ENCODE measurements at regions not wholly inside any gene's neighbourhood (a gene's known extent, or its start where the extent isn't known, plus 50 kb on each side); places are given as distances from the start of the nearest gene placed in this dataset.

- no peak for FAIRE-seq
- H3K27ac ChIP-seq (ENCODE audit: control insufficient read depth, insufficient read depth, low read length): no peak overlapping the region
Observed at GRCh38 chr12:39032448-39032847, 127.1 kb upstream of the CPNE8 start.

GRCh38 chr12:39032034-39032433 is 126.6 kb upstream of the CPNE8 start:
- no peaks in the 10 kb centered on the region for H3K9me3 ChIP-seq (ENCODE audit: control insufficient read depth, low read depth, low read length)
- H2AFZ ChIP-seq (ENCODE audit: control insufficient read depth, low read length): no peak overlapping the region
- no peaks in the 10 kb centered on the region for H3K36me3 ChIP-seq (ENCODE audit: control insufficient read depth in 2 of 2, extremely low read depth in 1 of 2, insufficient read depth in 2 of 2, low read length in 2 of 2)
- no peak overlapping the region for H3K4me2 ChIP-seq (ENCODE audit: control insufficient read depth, extremely low read depth, insufficient read depth, low read depth, low read length)
- H3K79me2 ChIP-seq (ENCODE audit: control insufficient read depth, insufficient read depth, low read length): no peaks in the 10 kb centered on the region
- no peaks in the 10 kb centered on the region for H4K20me1 ChIP-seq (ENCODE audit: control insufficient read depth, extremely low read depth, insufficient read depth, low read length)
- no peaks in the 10 kb centered on the region for H3K9me1 ChIP-seq (ENCODE audit: control insufficient read depth, extremely low read depth, insufficient read depth, low read length)
- no peak overlapping the region for H3K4me3 ChIP-seq (ENCODE audit: control insufficient read depth in 2 of 3, extremely low read depth in 1 of 3, insufficient read depth in 2 of 3, low read depth in 1 of 3, low read length in 3 of 3)
- no peak overlapping the region for H3K27ac ChIP-seq (ENCODE audit: control insufficient read depth, insufficient read depth, low read length)
- DNase-seq (ENCODE audit: low read depth, low spot score) (no peak), FAIRE-seq (no peak)
- no peak overlapping the region for H3K9ac ChIP-seq (ENCODE audit: control insufficient read depth, extremely low read depth, insufficient read depth, low read length)
- H3K4me1 ChIP-seq (ENCODE audit: control insufficient read depth, extremely low read depth, insufficient read depth, low read length): no peaks in the 10 kb centered on the region
- dilution Hi-C loops (cut with MboI; ENCODE audit: extremely low pct_ligation_motif_present, low sequenced_read_pairs): no loop called here
- TF ChIP-seq EZH2 (IDR thresholded peaks at IDR 0.05; ENCODE audit: low read length) (no peak), CTCF (optimal IDR thresholded peaks at IDR 0.05 in 1 of 3, IDR thresholded peaks at IDR 0.05 in 1 of 3, conservative IDR thresholded peaks at IDR 0.05 in 1 of 3; ENCODE audit: extremely low read depth in 1 of 3, insufficient read depth in 2 of 3, low read length in 3 of 3) (no peak)
- no peaks in the 10 kb centered on the region for H3K27me3 ChIP-seq (ENCODE audit: control insufficient read depth, extremely low read depth, insufficient read depth, low read length)

More at GRCh38 chr12:39032448-39032847, 127.1 kb upstream of the CPNE8 start:
- H3K9me1 ChIP-seq (ENCODE audit: control insufficient read depth, extremely low read depth, insufficient read depth, low read length): no peaks in the 10 kb centered on the region
- H4K20me1 ChIP-seq (ENCODE audit: control insufficient read depth, extremely low read depth, insufficient read depth, low read length): no peaks in the 10 kb centered on the region
- H3K27me3 ChIP-seq (ENCODE audit: control insufficient read depth, extremely low read depth, insufficient read depth, low read length): no peaks in the 10 kb centered on the region
- no peaks in the 10 kb centered on the region for H3K4me1 ChIP-seq (ENCODE audit: control insufficient read depth, extremely low read depth, insufficient read depth, low read length)
- no peaks in the 10 kb centered on the region for H3K79me2 ChIP-seq (ENCODE audit: control insufficient read depth, insufficient read depth, low read length)
- H3K36me3 ChIP-seq (ENCODE audit: control insufficient read depth in 2 of 2, extremely low read depth in 1 of 2, insufficient read depth in 2 of 2, low read length in 2 of 2): no peaks in the 10 kb centered on the region
- no peak overlapping the region for H3K4me3 ChIP-seq (ENCODE audit: control insufficient read depth in 2 of 3, extremely low read depth in 1 of 3, insufficient read depth in 2 of 3, low read depth in 1 of 3, low read length in 3 of 3)
- DNase-seq (ENCODE audit: low read depth, low spot score): no peak
- H3K9me3 ChIP-seq (ENCODE audit: control insufficient read depth, low read depth, low read length): no peaks in the 10 kb centered on the region
- H3K9ac ChIP-seq (ENCODE audit: control insufficient read depth, extremely low read depth, insufficient read depth, low read length): no peak overlapping the region
- no peak for TF ChIP-seq CTCF (optimal IDR thresholded peaks at IDR 0.05 in 1 of 3, IDR thresholded peaks at IDR 0.05 in 1 of 3, conservative IDR thresholded peaks at IDR 0.05 in 1 of 3; ENCODE audit: extremely low read depth in 1 of 3, insufficient read depth in 2 of 3, low read length in 3 of 3)
- no peak for TF ChIP-seq EZH2 (IDR thresholded peaks at IDR 0.05; ENCODE audit: low read length)
- dilution Hi-C loops (cut with MboI; ENCODE audit: extremely low pct_ligation_motif_present, low sequenced_read_pairs): no loop called here
- no peak overlapping the region for H3K4me2 ChIP-seq (ENCODE audit: control insufficient read depth, extremely low read depth, insufficient read depth, low read depth, low read length)
- no peak overlapping the region for H2AFZ ChIP-seq (ENCODE audit: control insufficient read depth, low read length)

Measured in keratinocyte (primary cell).